MM.1S (cell line): ENCODE measurements at regions not wholly inside any gene's neighbourhood (a gene's known extent, or its start where the extent isn't known, plus 50 kb on each side); places are given as distances from the start of the nearest gene placed in this dataset.

Experiments used
- EZH2 ChIP-seq: fragments of 300-600 bp; sonication (generic); optimal IDR thresholded peaks from 2 replicates; pipeline ENCODE3; 2017; ENCODE audit warnings: low read depth, mild to moderate bottlenecking, antibody characterized with exemption, low read length, mixed read lengths
- TF ChIP-seq, protein P1 (sequence below): fragments of 300-600 bp; sonication (generic); IDR thresholded peaks from 2 replicates; pipeline ENCODE4 v1.5.1; 2016; ENCODE audit warnings: antibody characterized with exemption, low read length, mixed read lengths

DNA sequence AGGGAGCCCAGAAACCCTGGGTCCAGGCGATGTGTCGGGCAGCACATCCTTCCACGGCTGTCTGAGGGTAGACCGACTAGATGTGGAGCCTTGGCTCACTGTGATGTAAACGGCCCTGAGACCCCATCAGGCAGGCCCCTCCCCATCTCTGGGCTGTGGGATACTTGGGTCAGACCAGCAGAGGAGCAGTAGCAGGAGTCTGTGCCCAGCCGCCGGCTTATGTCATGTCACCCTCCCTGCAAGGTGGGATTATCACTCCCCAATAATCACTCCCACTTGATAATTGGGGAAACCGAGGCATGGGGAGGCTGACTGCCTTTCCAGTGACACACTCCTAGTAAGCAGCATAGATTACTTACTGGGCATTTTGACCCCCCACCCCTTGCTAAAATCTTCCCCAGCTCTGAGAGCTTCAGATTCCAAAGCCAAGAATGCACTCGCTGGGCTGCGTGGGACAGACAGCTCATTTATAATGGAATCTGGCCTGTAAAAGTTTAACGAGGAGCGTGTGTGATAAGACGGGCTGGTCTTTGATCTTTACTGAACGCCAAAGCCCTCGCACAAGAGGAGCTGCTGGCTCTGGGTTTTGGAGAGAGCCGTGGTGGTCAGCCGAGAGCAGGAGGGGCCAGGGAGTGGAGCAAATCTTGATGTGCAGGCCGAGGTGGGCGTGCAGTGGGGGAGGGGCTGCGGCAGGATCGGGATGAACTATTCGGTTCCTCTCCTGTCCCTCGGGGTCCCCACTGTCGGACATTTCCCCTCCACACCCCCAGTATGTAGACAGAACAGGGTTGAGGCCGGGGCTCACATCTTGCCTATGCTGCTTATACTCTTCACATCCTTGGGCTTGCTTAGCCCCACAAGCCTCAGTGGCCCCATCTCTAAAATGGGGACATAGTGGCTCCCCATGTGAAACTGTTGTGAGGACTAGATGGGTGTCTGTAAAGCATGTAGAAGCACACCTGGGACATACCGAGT lies 200.0 kb downstream of the GLI2 start:
- TF ChIP-seq, protein P1, sequence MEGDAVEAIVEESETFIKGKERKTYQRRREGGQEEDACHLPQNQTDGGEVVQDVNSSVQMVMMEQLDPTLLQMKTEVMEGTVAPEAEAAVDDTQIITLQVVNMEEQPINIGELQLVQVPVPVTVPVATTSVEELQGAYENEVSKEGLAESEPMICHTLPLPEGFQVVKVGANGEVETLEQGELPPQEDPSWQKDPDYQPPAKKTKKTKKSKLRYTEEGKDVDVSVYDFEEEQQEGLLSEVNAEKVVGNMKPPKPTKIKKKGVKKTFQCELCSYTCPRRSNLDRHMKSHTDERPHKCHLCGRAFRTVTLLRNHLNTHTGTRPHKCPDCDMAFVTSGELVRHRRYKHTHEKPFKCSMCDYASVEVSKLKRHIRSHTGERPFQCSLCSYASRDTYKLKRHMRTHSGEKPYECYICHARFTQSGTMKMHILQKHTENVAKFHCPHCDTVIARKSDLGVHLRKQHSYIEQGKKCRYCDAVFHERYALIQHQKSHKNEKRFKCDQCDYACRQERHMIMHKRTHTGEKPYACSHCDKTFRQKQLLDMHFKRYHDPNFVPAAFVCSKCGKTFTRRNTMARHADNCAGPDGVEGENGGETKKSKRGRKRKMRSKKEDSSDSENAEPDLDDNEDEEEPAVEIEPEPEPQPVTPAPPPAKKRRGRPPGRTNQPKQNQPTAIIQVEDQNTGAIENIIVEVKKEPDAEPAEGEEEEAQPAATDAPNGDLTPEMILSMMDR = no peak
- no peak for TF ChIP-seq EZH2
